SK-N-SH (cell line): ENCODE measurements at regions not wholly inside any gene's neighbourhood (a gene's known extent, or its start where the extent isn't known, plus 50 kb on each side); places are given as distances from the start of the nearest gene placed in this dataset.

Experiments used
- ELF1 ChIP-seq: IDR thresholded peaks from 2 replicates; pipeline ENCODE4 v1.4.0; 2012
- EP300 ChIP-seq, 2 experiments: IDR thresholded peaks; 2 replicates each; pipeline versions ENCODE4 v1.4.0 to v1.6.1; 2012; ENCODE audit warnings: borderline replicate concordance in 1 of 2, low read depth in 1 of 2, low read length in 1 of 2
- EZH2phosphoT487 ChIP-seq: fragments of 200-600 bp; sonication (generic); IDR thresholded peaks from 2 replicates; pipeline ENCODE4 v1.6.1; 2017; ENCODE audit warnings: low read depth, mixed run types, mild to moderate bottlenecking, antibody characterized with exemption, moderate library complexity, borderline replicate concordance
- GATA2 ChIP-seq: sonication (generic); formaldehyde crosslinking; IDR thresholded peaks from 2 replicates; pipeline ENCODE4 v1.5.0; 2020; ENCODE audit warnings: mild to moderate bottlenecking, missing genetic modification reagents
- JUND ChIP-seq: IDR thresholded peaks from 2 replicates; pipeline ENCODE4 v1.4.0; 2012
- NFIC ChIP-seq: IDR thresholded peaks from 2 replicates; pipeline ENCODE4 v1.4.0; 2012; ENCODE audit warnings: borderline replicate concordance
- POLR2AphosphoS5 ChIP-seq: IDR thresholded peaks from 2 replicates; pipeline ENCODE4 v1.6.1; 2012; ENCODE audit warnings: low read depth, low read length
- TAF1 ChIP-seq: IDR thresholded peaks from 2 replicates; pipeline ENCODE4 v1.6.1; 2012; ENCODE audit warnings: low read depth, mild to moderate bottlenecking, low read length, moderate library complexity, borderline replicate concordance
- TCF12 ChIP-seq: IDR thresholded peaks from 2 replicates; pipeline ENCODE4 v1.4.0; 2012
- TF ChIP-seq, protein P1 (sequence below): fragments of 200-600 bp; sonication (generic); IDR thresholded peaks from 2 replicates; pipeline ENCODE4 v1.6.1; 2017; ENCODE audit warnings: antibody characterized with exemption, mild to moderate bottlenecking, moderate library complexity
- TF ChIP-seq, protein P2 (sequence below): fragments of 150-350 bp; IDR thresholded peaks from 2 replicates; pipeline ENCODE4 v1.6.1; 2016; ENCODE audit warnings: mild to moderate bottlenecking, low read depth, low read length
- TF ChIP-seq, protein P3 (sequence below): IDR thresholded peaks from 2 replicates; pipeline ENCODE4 v1.6.1; 2012; ENCODE audit warnings: mild to moderate bottlenecking, low read depth, low read length, moderate library complexity

DNA sequence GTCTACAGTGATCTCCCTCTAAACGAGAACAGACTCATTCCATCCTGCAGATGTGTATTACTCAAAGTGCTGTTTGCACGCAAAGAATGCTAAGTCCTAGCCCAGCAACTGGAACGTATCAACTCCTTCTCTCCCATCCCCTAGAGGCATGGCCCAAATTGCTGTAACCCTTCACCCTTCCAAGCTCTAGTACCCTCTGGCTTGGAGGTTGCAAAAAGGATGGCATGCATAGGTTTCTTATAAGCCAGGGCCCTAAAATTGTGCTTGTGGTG lies 71.5 kb upstream of the TGM3 start:
- TF ChIP-seq, protein P1, sequence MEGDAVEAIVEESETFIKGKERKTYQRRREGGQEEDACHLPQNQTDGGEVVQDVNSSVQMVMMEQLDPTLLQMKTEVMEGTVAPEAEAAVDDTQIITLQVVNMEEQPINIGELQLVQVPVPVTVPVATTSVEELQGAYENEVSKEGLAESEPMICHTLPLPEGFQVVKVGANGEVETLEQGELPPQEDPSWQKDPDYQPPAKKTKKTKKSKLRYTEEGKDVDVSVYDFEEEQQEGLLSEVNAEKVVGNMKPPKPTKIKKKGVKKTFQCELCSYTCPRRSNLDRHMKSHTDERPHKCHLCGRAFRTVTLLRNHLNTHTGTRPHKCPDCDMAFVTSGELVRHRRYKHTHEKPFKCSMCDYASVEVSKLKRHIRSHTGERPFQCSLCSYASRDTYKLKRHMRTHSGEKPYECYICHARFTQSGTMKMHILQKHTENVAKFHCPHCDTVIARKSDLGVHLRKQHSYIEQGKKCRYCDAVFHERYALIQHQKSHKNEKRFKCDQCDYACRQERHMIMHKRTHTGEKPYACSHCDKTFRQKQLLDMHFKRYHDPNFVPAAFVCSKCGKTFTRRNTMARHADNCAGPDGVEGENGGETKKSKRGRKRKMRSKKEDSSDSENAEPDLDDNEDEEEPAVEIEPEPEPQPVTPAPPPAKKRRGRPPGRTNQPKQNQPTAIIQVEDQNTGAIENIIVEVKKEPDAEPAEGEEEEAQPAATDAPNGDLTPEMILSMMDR: no peak
- TF ChIP-seq, protein P2, sequence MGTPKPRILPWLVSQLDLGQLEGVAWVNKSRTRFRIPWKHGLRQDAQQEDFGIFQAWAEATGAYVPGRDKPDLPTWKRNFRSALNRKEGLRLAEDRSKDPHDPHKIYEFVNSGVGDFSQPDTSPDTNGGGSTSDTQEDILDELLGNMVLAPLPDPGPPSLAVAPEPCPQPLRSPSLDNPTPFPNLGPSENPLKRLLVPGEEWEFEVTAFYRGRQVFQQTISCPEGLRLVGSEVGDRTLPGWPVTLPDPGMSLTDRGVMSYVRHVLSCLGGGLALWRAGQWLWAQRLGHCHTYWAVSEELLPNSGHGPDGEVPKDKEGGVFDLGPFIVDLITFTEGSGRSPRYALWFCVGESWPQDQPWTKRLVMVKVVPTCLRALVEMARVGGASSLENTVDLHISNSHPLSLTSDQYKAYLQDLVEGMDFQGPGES: no peak
- TF ChIP-seq POLR2AphosphoS5 (no peak), EP300 (IDR thresholded peaks at IDR 0.05; ENCODE audit: borderline replicate concordance in 1 of 2, low read depth in 1 of 2, low read length in 1 of 2) (no peak), NFIC (no peak), EZH2phosphoT487 (no peak), TAF1 (no peak), GATA2 (CRISPR knock-in tag) (no peak), TCF12 (no peak), ELF1 (no peak), JUND (no peak)
- TF ChIP-seq, protein P3, sequence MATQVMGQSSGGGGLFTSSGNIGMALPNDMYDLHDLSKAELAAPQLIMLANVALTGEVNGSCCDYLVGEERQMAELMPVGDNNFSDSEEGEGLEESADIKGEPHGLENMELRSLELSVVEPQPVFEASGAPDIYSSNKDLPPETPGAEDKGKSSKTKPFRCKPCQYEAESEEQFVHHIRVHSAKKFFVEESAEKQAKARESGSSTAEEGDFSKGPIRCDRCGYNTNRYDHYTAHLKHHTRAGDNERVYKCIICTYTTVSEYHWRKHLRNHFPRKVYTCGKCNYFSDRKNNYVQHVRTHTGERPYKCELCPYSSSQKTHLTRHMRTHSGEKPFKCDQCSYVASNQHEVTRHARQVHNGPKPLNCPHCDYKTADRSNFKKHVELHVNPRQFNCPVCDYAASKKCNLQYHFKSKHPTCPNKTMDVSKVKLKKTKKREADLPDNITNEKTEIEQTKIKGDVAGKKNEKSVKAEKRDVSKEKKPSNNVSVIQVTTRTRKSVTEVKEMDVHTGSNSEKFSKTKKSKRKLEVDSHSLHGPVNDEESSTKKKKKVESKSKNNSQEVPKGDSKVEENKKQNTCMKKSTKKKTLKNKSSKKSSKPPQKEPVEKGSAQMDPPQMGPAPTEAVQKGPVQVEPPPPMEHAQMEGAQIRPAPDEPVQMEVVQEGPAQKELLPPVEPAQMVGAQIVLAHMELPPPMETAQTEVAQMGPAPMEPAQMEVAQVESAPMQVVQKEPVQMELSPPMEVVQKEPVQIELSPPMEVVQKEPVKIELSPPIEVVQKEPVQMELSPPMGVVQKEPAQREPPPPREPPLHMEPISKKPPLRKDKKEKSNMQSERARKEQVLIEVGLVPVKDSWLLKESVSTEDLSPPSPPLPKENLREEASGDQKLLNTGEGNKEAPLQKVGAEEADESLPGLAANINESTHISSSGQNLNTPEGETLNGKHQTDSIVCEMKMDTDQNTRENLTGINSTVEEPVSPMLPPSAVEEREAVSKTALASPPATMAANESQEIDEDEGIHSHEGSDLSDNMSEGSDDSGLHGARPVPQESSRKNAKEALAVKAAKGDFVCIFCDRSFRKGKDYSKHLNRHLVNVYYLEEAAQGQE: no peak
